Central memory CD4-positive, alpha-beta T cell (primary cell): ENCODE measurements at regions not wholly inside any gene's neighbourhood (a gene's known extent, or its start where the extent isn't known, plus 50 kb on each side); places are given as distances from the start of the nearest gene placed in this dataset.

Experiments used
- DNase-seq: peaks from one replicate; pipeline ENCODE4 v3.0.0; 2022

GRCh38 chr15:69996321-69997160, 101.2 kb downstream of the TLE3 start:
- DNase-seq = no peak

DNA sequence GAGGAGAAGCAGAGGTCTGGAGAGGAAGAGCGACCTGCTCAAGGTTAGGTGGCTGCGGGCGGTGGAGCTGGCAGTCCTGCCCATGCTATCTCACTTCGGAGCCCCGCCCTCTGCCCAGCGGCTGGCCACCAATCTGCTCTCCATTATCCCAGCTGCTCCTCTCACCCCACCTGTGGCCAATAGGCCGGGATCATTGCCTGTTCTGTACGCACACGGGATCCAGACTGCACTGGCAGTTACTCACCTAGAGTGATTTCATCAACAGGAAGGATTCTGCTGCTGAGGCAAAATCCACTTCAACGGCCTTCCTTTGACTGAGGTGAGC, 100.6 kb downstream of the TLE3 start:
- no peak for DNase-seq
